ENCODE measurements at regions not wholly inside any gene's neighbourhood (a gene's known extent, or its start where the extent isn't known, plus 50 kb on each side); places are given as distances from the start of the nearest gene placed in this dataset.

GRCh38 chr11:116053548-116053919 lies 549.3 kb upstream of the CADM1 start:
- H3K9me3 ChIP-seq = no peaks in the 10 kb centered on the region
- H3K27ac ChIP-seq = no peak overlapping the region
- FAIRE-seq (no peak), DNase-seq (ENCODE audit: low read depth in 1 of 2, low spot score in 1 of 2) (no peak), ATAC-seq (no peak)
- TF ChIP-seq ELK1 (IDR thresholded peaks at IDR 0.05; ENCODE audit: low read depth, low read length) (no peak), MYC (IDR thresholded peaks at IDR 0.05; ENCODE audit: borderline replicate concordance, low read length) (no peak), CHD2 (IDR thresholded peaks at IDR 0.05; ENCODE audit: low read length, partially characterized antibody) (no peak), ZC3H11A (IDR thresholded peaks at IDR 0.05) (no peak), RARB (CRISPR knock-in tag; IDR thresholded peaks at IDR 0.05) (no peak), GATA3 (IDR thresholded peaks at IDR 0.05; ENCODE audit: borderline replicate concordance) (no peak), HDAC2 (IDR thresholded peaks at IDR 0.05) (no peak)
- TF ChIP-seq, protein P1, sequence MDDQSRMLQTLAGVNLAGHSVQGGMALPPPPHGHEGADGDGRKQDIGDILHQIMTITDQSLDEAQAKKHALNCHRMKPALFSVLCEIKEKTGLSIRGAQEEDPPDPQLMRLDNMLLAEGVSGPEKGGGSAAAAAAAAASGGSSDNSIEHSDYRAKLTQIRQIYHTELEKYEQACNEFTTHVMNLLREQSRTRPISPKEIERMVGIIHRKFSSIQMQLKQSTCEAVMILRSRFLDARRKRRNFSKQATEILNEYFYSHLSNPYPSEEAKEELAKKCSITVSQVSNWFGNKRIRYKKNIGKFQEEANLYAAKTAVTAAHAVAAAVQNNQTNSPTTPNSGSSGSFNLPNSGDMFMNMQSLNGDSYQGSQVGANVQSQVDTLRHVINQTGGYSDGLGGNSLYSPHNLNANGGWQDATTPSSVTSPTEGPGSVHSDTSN (IDR thresholded peaks at IDR 0.05) = no peak
- no peaks in the 10 kb centered on the region for H3K4me1 ChIP-seq
- ChIA-PET CTCF (no interaction called here), POLR2A (no interaction called here)
- WGBS (ENCODE audit: missing lambda C conversion rate) = 31% methylated on average over 6 of the region's 6 CpGs
- no peak overlapping the region for H3K4me3 ChIP-seq
- no peak overlapping the region for H3K4me2 ChIP-seq

DNA sequence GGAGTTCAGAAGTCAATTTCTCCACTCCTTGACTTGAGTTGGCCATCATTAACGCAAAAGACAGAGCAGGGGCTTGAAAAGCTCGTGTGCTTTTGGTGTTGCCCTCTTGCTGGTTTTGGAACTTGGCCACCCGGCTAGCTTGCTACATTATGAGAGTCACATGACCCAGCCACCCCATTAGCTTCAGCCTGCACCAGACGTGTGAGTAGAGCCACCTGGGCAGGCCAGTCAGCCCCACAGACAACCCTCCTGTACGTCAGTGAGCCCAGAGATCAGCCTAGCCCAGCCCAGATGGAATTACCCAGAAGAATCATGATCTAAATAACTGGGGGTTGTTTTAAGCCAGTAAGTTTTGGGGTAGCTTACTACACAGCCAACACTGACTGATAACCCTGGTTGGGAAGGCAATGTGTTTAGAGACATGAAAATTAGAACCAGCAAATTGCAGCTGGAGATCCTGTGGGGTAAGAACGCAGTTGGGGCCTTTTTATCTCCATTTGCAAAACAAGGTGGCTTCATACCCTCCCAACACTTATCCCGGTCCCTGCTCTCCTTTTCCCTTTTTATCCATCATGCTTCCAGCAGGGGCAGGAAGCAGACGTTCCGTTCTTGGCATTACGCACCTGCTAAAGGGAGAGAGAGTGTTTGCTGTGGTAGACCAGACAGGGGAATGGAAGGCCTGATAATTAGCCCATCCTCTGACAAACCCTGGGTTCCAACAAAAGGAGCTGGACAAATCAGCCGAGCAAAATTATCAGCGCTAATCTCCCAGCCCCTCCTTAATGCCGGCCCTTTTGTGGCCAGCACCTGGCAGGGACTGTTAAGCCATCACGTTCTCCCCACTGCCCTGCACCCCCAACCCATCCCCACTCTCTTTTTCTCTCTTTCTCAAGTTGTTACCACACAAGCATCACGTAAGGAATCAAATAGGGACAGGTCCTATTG lies 548.7 kb upstream of the CADM1 start:
- TF ChIP-seq MAX (IDR thresholded peaks at IDR 0.05) = no peak
- no peak for TF ChIP-seq ZC3H11A (IDR thresholded peaks at IDR 0.05)
- no peak for TF ChIP-seq MAZ (IDR thresholded peaks at IDR 0.05; ENCODE audit: borderline replicate concordance, low read depth, low read length)
- TF ChIP-seq NPAS2 (CRISPR knock-in tag; IDR thresholded peaks at IDR 0.05; ENCODE audit: borderline replicate concordance) = no peak
- no peak for TF ChIP-seq CTCF (IDR thresholded peaks at IDR 0.05)
- no peak for TF ChIP-seq HMGXB4 (CRISPR knock-in tag; IDR thresholded peaks at IDR 0.05; ENCODE audit: borderline replicate concordance)
- no peak for TF ChIP-seq HDAC2 (IDR thresholded peaks at IDR 0.05)
- no peak for DNase-seq (ENCODE audit: low read depth in 1 of 2, low spot score in 1 of 2)
- CTCF ChIA-PET = no interaction called here
- POLR2A ChIA-PET = no interaction called here
- no peak for FAIRE-seq
- Histone ChIP-seq H3K9me3 (no peaks in the 10 kb centered on the region), H3K4me2 (no peak overlapping the region), H3K4me3 (no peak overlapping the region), H3K4me1 (no peaks in the 10 kb centered on the region), H3K27ac (no peak overlapping the region)
- 5% methylated on average over 12 of the region's 15 CpGs for WGBS (ENCODE audit: missing lambda C conversion rate)
- no peak for ATAC-seq

GRCh38 chr11:116051494-116051893 lies 547.3 kb upstream of the CADM1 start:
- CTCF ChIA-PET = no interaction called here

More at GRCh38 chr11:116051494-116051893, 547.3 kb upstream of the CADM1 start:
- Histone ChIP-seq H3K4me3 (no peak overlapping the region), H3K9me3 (no peaks in the 10 kb centered on the region), H3K4me1 (no peaks in the 10 kb centered on the region), H3K4me2 (no peak overlapping the region), H3K27ac (no peak overlapping the region)
- DNase-seq (ENCODE audit: low read depth in 1 of 2, low spot score in 1 of 2) (no peak), ATAC-seq (no peak), FAIRE-seq (no peak)
- TF ChIP-seq HES2 (IDR thresholded peaks at IDR 0.05) (no peak), CBX8 (IDR thresholded peaks at IDR 0.05) (no peak), GATA3 (IDR thresholded peaks at IDR 0.05; ENCODE audit: borderline replicate concordance) (no peak), REST (IDR thresholded peaks at IDR 0.05) (no peak), EHMT2 (IDR thresholded peaks at IDR 0.05; ENCODE audit: low read depth) (no peak), E2F6 (IDR thresholded peaks at IDR 0.05; ENCODE audit: borderline replicate concordance, low read depth) (no peak)
- POLR2A ChIA-PET = no interaction called here
- 37% methylated on average over 7 of the region's 7 CpGs for WGBS (ENCODE audit: missing lambda C conversion rate)
